Ureter (tissue), 1 donor: ENCODE measurements at regions not wholly inside any gene's neighbourhood (a gene's known extent, or its start where the extent isn't known, plus 50 kb on each side); places are given as distances from the start of the nearest gene placed in this dataset.

Source experiments
- DNase-seq: peaks from one replicate; pipeline ENCODE4 v3.0.0-alpha.2; 2020; ENCODE audit warnings: low spot score
- donor health status: DM: yes; HTN: yes; CAD: no.

DNA sequence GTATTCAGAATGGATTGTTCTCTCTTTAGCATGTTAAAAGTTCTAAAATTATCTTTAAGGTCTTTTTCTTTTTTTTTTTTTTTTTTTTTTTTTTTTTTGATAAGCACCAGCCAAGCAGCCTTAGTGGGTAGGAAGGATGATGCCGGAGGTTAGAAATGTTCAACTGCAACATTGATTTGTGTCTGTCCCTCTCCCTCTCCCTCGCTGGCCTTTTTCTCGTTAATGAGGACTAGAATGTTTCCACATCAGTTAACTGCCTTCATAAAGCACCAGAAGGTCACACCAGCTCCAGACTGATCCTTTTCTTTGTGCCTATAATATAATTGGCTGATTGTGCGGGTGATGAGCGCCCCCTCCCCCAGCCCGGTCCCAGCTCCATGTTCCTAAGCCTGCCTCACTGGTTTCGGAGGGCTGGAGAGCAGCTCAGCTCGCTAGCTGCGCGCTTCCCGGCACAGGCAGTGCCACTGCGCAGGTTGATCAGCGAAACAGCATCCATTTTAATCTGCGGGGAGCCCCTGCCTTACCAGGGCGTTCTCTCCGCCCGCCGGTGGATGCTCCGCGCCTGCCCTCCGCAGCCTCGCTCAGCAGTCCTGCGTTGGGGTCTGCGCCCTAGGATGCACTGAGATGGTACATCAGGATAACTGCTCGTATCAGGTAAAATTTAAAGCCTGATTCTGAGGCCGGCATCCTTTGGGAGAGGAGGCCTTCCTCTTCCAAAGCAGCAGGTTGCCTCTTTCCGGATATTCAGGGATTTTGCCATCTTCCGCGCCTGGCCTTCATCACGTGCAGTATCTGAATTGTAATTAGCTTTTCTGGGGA is 148.9 kb upstream of the IL12A start, which contains the start of gene SCHIP1:
Gene SCHIP1 (plus strand): TSS at position 301 of the 819 bp plus-strand sequence.
- DNase-seq: no peak

- no peak for DNase-seq
Measured at GRCh38 chr3:159840703-159841299, 147.8 kb upstream of the IL12A start.

DNA sequence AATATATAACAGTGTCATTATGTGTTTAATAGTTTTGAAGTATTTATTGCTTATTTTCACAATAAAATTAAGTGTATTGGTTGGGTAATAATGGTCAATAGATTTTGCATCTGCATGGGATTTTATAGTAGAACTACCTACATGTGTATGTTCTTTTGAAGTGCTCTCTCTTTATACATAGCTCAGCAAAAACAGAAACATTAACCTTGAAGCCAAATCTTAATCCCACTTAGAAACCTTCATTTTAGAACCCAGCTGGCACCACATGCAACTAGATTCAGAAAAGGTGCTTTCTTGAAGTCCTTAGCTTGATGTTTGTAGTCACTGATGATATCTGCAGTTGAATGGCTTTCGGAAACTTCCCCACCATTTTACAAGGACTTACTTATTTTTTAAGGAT is 146.9 kb upstream of the IL12A start:
- DNase-seq: no peak

DNA sequence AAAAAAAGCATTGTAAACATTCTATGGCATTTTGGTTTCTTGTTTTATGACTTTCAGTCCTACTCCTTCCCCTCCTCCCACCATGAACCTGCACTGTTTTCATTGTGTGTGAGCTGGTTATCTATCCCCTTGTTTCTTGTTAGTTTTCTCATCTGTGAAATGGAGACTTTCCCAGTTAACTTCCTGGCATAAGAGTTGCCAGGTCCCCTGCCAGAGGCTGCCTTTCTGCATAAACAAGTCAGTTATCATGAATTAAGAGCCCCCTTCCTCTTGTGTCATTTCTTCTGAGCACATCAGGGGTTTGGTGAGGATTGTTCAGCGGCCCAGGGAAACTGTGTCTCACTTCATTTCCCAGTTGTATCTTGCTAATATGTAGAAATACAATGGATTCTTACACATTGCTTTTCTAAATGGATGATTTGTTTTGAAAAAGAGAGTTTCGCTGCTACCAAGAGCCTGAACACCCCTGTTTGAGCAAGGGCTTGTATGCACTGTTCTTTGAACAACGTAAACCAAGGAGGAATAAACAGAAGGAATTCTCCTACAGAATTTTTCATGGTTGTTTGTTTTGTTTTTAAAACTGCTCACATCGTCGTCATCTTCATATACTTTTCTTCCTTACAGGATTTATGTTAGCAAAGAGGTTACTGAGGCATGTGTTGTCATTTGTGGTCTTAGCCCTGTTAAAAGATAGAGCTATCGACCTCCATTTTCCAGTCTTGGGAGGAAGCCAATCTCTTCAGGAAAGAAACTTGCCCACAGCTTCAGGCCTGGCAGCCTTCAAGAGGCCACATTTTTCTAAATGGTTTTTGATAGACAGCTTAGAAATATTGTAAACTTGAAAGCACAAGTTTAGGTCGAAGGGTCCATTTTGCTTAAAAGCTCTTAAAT is 144.6 kb upstream of the IL12A start:
- DNase-seq: no peak

DNA sequence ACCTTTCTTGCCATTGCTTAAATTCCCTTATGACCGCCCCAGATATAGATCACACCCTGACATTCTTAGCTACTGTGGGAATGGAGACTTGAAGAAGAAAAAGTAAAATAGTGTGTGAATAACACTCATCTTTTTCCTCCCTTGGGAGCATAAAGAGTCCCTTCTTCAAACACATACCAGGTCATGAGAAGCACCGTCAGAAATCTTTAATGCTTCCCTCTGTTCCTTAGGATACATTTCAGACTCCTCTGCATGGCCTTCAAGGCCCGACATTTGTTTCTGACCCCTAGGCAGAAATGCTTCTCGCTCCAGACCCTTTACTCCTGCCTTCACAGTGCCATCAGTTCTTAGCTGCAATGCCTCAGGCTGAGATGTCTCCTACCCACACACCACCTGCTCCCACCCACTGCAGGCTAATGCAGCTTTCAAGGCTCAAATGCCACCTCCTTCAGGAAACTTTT is 143.8 kb upstream of the IL12A start:
- DNase-seq: no peak

DNA sequence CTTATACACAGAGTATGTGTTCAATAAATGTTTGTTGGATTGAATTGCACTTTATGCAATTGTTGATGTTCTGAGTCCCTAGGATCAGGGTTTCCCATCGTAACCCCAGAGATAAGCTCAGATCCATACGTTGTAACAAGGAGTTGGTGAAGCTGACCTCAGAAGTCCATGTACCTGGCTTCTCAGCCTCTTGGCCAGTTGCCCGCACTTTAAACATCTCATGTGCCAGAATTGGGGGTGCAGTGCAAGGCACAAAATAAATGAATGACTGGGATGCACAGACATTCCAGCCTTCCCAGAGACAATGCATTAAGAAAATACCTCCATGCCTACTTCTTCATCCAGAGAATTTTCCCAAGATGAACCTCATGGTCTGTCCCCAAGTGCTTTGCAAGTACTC is 142.9 kb upstream of the IL12A start:
- DNase-seq: no peak

DNA sequence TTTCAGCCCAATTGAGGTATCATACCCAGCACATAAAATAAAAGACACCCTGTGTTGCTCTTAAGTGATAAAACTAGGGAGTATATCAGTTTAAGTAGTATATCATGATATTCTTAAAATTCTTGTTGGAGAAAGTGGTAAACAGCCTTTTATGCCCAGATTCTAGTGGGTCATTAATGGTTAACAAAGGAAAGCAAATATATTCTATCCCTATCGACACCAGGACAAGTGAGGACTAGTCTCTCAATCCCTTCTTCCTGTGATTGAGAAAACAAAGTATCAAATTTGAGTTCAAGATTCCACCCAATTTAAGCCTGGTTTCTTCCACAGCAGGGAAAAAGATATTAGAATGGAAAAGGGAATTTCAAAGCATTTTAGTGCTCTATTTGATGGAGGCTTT is 142.4 kb upstream of the IL12A start:
- DNase-seq: no peak

DNA sequence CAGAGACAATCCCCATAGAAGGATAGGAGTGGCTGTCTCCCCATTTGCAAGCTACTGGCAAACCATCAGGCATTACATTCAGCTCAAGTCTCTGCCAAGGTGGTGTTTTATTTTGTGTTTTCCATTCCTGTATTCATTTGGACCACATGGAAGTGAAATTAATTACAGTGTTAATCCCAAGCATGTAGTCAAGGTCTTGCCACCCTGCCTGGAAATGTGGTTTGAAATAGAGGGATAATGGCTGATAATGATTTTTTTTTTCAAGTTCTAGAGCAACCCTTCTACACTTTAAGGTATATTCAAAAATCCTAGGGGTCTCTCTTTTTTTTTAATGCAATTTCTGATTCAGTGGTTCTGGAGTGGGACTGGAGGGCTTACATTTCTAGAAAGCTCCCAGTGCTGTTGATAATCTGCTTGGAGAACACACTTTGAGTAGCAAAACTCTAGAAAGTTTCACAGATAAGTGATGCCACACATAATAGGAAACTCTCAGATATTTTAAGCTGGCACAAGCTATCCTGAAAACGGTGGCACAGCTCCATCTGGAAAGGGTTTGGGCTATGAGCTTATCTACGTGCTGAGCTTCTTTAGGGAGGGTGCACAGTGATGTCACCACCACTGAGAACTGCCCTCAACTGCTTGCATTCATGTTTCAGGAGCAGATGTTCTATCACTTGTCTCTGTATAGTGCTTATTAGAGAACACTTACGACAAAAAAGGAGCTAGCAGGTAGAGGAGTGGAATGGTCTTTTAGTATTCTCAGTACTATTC is 140.1 kb upstream of the IL12A start:
- peak; percentile 54 for DNase-seq

DNA sequence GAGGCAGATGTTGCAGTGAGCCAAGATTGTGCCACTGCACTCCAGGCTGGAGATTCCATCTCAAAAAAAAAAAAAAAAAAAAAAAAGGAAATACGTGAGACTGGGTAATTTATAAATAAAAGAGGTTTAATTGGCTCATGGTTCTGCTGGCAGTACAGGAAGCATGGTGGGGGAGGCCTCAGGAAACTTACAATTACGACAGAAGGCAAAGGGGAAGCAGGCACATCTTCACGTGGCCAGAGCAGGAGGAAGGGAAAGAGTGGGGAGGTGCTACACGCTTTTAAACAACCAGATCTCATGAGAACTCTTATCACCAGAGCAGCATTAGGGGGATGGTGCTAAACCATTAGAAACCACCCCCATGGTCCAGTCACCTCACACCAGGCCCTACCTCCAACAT is 138.2 kb upstream of the IL12A start:
- no peak for DNase-seq

- no peak for DNase-seq
Measured at GRCh38 chr3:159852266-159852665, 136.4 kb upstream of the IL12A start.

GRCh38 chr3:159852821-159853505 is 135.7 kb upstream of the IL12A start:
- DNase-seq: peak; percentile 50

DNA sequence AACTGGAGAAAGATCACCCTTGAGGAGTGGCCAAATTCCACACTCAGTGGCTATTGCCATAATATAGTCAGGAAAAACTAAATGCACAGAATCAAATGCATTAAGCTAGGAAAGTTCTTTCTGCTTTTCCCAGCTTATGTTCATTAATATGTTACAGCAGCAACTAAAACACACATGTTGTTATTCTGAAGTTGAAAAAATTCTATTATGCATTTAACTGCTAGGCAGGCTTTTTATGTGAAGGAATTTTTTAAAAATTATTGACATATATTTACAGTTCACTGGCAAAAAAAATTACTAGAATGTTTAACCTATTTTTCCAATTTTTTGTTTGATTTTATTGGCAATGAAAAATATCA is 135.2 kb upstream of the IL12A start:
- no peak for DNase-seq

DNA sequence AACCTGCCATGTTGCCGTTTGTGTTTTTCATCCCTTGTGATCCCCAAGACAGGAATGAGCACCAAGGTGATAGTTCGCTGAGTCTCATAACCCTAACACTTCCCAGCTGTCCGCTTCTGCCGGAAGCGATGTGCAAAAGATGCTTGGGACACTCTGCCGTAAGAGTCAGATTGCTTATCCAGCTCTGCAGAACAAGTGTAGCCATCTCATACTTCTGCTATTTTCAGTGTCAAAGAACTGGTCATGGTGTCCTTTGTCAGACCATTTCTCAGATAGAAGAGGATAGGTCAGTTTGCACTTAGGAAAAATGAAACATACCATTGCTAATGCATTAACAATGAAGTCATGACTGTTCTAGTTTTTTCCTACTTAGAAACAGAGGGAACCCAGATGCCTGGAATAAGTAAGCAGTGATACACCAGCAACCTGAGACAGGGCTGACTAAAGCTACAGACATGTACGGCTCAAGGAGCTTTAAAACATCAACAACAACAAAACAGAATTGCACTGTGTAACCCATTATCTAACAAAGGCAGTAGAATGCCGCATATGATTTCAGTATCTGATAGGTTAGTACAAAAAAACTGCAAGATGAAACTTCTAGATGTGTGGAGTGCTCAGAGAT is 134.0 kb upstream of the IL12A start:
- no peak for DNase-seq

- no peak for DNase-seq
Measured at GRCh38 chr3:159855599-159856346, 132.9 kb upstream of the IL12A start.

DNA sequence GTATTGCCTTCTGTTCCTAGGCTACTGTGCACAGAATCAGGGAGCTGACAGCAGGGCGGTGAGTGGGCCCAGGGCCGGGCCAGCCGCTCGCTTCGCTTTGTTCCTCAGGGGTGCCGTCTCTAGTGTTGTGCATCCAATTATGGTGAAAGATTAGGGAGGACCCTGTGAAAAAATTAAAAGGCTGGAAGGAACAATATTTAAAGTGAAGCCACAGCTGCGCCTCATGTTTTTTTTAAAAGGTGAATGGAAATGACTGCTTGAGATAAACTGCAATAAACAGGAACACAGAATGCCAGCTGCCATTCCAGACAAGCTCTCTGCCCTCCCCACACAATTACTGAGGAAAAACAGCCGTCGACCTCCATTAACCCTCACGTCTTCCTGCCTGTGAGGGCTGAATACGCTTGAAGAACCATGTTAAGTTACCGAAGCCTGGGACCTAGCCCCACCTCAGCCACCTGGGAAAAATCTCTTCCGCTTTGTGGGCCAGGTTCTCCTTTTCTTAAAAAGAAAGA is 132.0 kb upstream of the IL12A start:
- DNase-seq: no peak

GRCh38 chr3:159857840-159858239 is 130.8 kb upstream of the IL12A start:
- no peak for DNase-seq

DNA sequence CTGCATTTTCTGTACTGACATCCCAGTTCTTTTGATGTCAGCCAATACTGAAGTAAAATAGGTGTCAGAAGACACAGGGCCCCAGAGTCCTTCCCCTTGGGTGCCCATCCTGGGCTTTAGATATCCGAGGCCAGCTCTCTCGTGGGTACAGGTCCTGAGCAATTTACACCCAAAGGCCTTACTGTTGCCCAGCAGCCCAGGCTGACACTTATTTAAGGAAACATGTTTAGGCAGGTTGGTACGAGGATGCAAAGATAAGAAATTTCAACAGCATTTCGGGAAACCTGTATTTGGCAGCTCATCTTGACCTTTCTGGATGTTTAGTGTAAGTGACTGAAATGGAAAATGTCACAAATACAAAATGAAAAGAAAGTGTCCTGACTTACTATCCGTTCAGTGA is 130.0 kb upstream of the IL12A start:
- no peak for DNase-seq

- no peak for DNase-seq
Measured at GRCh38 chr3:159859424-159859823, 129.2 kb upstream of the IL12A start.

DNA sequence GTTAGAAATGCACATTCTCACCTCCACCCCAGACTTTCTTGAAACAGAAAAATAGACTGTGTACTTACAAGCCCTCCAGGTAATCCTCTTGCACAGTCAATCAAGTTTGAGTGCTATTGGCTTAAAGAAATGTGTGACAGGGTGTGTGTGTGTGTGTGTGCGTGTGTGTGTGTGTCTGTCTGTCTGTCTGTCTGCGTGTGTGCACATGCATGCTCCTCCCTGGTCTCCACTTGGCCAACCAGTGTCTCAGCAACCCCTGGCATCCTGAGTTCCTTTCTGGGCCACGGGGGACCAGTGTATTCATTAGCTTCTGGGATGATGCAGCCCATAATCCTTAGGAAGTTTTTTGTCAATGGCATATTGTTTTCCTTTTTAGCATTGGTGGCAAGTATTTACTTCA is 128.8 kb upstream of the IL12A start:
- no peak for DNase-seq
